ENCODE measurements at regions not wholly inside any gene's neighbourhood (a gene's known extent, or its start where the extent isn't known, plus 50 kb on each side); places are given as distances from the start of the nearest gene placed in this dataset.
"Not testable (repeated sequence)": the region's sequence is repeated elsewhere in the genome, so short reads cannot be mapped to it uniquely, and the experiment has no call there.

GRCh38 chr2:52429740-52430139, 1337.9 kb upstream of the CHAC2 start:
- no peak for DNase-seq (ENCODE audit: low read depth in 3 of 3, low spot score in 2 of 3)

GRCh38 chr2:52429171-52429570, 1338.4 kb upstream of the CHAC2 start:
- DNase-seq (ENCODE audit: low read depth in 3 of 3, low spot score in 2 of 3), result no peak

GRCh38 chr2:52428224-52428623, 1339.4 kb upstream of the CHAC2 start:
- DNase-seq (ENCODE audit: low read depth in 3 of 3, low spot score in 2 of 3), result no peak

GRCh38 chr2:52423655-52424054, 1343.9 kb upstream of the CHAC2 start:
- no peak for DNase-seq (ENCODE audit: low read depth in 3 of 3, low spot score in 2 of 3)

GRCh38 chr2:52423111-52423510, 1344.5 kb upstream of the CHAC2 start:
- DNase-seq (ENCODE audit: low read depth in 3 of 3, low spot score in 2 of 3), result no peak

GRCh38 chr2:52416340-52416739, 1351.3 kb upstream of the CHAC2 start:
- DNase-seq (ENCODE audit: low read depth in 3 of 3, low spot score in 2 of 3), result no peak

- no peak for DNase-seq (ENCODE audit: low read depth in 3 of 3, low spot score in 2 of 3)
Observed at GRCh38 chr2:52414561-52415295, 1352.9 kb upstream of the CHAC2 start.

GRCh38 chr2:52409308-52410118, 1358.1 kb upstream of the CHAC2 start:
- not testable (repeated sequence) for DNase-seq (ENCODE audit: low read depth in 3 of 3, low spot score in 2 of 3)

- DNase-seq (ENCODE audit: low read depth in 3 of 3, low spot score in 2 of 3), result no peak
Observed at GRCh38 chr2:52405980-52406379, 1361.6 kb upstream of the CHAC2 start.

- no peak for DNase-seq (ENCODE audit: low read depth in 3 of 3, low spot score in 2 of 3)
Observed at GRCh38 chr2:52404866-52405265, 1362.7 kb upstream of the CHAC2 start.

- DNase-seq (ENCODE audit: low read depth in 3 of 3, low spot score in 2 of 3), result no peak
Observed at GRCh38 chr2:52404046-52404445, 1363.6 kb upstream of the CHAC2 start.

GRCh38 chr2:52402128-52402527, 1365.5 kb upstream of the CHAC2 start:
- DNase-seq (ENCODE audit: low read depth in 3 of 3, low spot score in 2 of 3), result no peak

GRCh38 chr2:52396836-52397235, 1364.9 kb upstream of the NRXN1 start:
- no peak for DNase-seq (ENCODE audit: low read depth in 3 of 3, low spot score in 2 of 3)

- DNase-seq (ENCODE audit: low read depth in 3 of 3, low spot score in 2 of 3), result no peak
Observed at GRCh38 chr2:52395912-52396311, 1364.0 kb upstream of the NRXN1 start.

- DNase-seq (ENCODE audit: low read depth in 3 of 3, low spot score in 2 of 3), result no peak
Observed at GRCh38 chr2:52391621-52392020, 1359.7 kb upstream of the NRXN1 start.

GRCh38 chr2:52390651-52391050, 1358.7 kb upstream of the NRXN1 start:
- no peak for DNase-seq (ENCODE audit: low read depth in 3 of 3, low spot score in 2 of 3)

- DNase-seq (ENCODE audit: low read depth in 3 of 3, low spot score in 2 of 3), result no peak
Observed at GRCh38 chr2:52387937-52388590, 1356.1 kb upstream of the NRXN1 start.

GRCh38 chr2:52386433-52387030, 1354.6 kb upstream of the NRXN1 start:
- DNase-seq (ENCODE audit: low read depth in 3 of 3, low spot score in 2 of 3), result no peak

- no peak for DNase-seq (ENCODE audit: low read depth in 3 of 3, low spot score in 2 of 3)
Observed at GRCh38 chr2:52383541-52383940, 1351.6 kb upstream of the NRXN1 start.

GRCh38 chr2:52369178-52369577, 1337.2 kb upstream of the NRXN1 start:
- no peak for DNase-seq (ENCODE audit: low read depth in 3 of 3, low spot score in 2 of 3)

GRCh38 chr2:52368141-52368540, 1336.2 kb upstream of the NRXN1 start:
- DNase-seq (ENCODE audit: low read depth in 3 of 3, low spot score in 2 of 3), result no peak
